ENCODE measurements at regions not wholly inside any gene's neighbourhood (a gene's known extent, or its start where the extent isn't known, plus 50 kb on each side); places are given as distances from the start of the nearest gene placed in this dataset.

DNA sequence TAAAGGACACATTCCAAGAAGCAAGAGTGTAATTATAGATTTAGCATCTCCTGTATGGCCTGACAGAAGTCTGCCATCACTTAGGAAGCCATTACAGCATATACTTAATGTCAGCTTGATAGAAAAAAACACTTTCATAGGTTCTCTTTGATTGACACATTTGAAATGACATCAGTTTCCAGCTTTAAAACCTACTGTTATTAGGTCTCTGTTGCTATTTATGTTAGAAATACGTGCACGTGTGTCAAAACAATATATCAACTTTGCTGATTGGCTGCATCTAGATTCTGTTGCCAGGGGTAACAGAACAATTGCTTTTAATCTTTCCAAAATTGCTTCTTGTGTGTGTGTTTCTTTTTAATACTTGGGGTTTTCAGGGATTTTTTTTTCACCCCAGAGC lies 389.3 kb upstream of the ATP11B start (continued):
- no peak for TF ChIP-seq GABPA (IDR thresholded peaks at IDR 0.05 in 1 of 2, conservative IDR thresholded peaks at IDR 0.05 in 1 of 2)
- TF ChIP-seq FOXA2 (IDR thresholded peaks at IDR 0.05) = no peak
- no peak for TF ChIP-seq FOXA1 (IDR thresholded peaks at IDR 0.05)
- TF ChIP-seq, protein P1, sequence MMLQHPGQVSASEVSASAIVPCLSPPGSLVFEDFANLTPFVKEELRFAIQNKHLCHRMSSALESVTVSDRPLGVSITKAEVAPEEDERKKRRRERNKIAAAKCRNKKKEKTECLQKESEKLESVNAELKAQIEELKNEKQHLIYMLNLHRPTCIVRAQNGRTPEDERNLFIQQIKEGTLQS (IDR thresholded peaks at IDR 0.05) = no peak
- TF ChIP-seq RXRA (IDR thresholded peaks at IDR 0.05) = no peak
- TF ChIP-seq JUND (IDR thresholded peaks at IDR 0.05) = no peak

GRCh38 chr3:182405759-182406158 lies 387.5 kb upstream of the ATP11B start:
- TF ChIP-seq GABPA (IDR thresholded peaks at IDR 0.05 in 1 of 2, conservative IDR thresholded peaks at IDR 0.05 in 1 of 2) = no peak
- TF ChIP-seq YY1 (IDR thresholded peaks at IDR 0.05) = no peak
- TF ChIP-seq NR2F2 (IDR thresholded peaks at IDR 0.05) = no peak
- no peak for TF ChIP-seq HNF4A (conservative IDR thresholded peaks at IDR 0.05)
- TF ChIP-seq SP1 (IDR thresholded peaks at IDR 0.05) = no peak
- no peak for TF ChIP-seq HNF4G (IDR thresholded peaks at IDR 0.05)
- TF ChIP-seq CTCF (IDR thresholded peaks at IDR 0.05; ENCODE audit: low read depth, low read length, missing input control) = no peak
- TF ChIP-seq, protein P1 (IDR thresholded peaks at IDR 0.05) = no peak
- TF ChIP-seq ZBTB33 (IDR thresholded peaks at IDR 0.05) = no peak
- TF ChIP-seq RXRA (IDR thresholded peaks at IDR 0.05) = no peak
- no peak for TF ChIP-seq RAD21 (IDR thresholded peaks at IDR 0.05)
- TF ChIP-seq MAX (IDR thresholded peaks at IDR 0.05) = no peak
- TF ChIP-seq EGR1 (IDR thresholded peaks at IDR 0.05; ENCODE audit: low read depth in 2 of 2) = no peak
- no peak for TF ChIP-seq FOXA2 (IDR thresholded peaks at IDR 0.05)
- no peak for TF ChIP-seq JUND (IDR thresholded peaks at IDR 0.05)
- TF ChIP-seq FOXA1 (IDR thresholded peaks at IDR 0.05) = no peak
- TF ChIP-seq TAF1 (conservative IDR thresholded peaks at IDR 0.05) = no peak
- TF ChIP-seq REST (IDR thresholded peaks at IDR 0.05) = no peak
- Histone ChIP-seq H3K36me3 (ENCODE audit: control insufficient read depth in 4 of 4, insufficient read depth in 3 of 4, low read depth in 1 of 4, low read length in 3 of 4) (no peaks in the 10 kb centered on the region), H3K9me3 (ENCODE audit: control insufficient read depth in 4 of 4, low read length in 3 of 4) (no peaks in the 10 kb centered on the region), H3K4me3 (ENCODE audit: low read depth in 1 of 3, low read length in 3 of 3) (no peak overlapping the region), H3K4me1 (ENCODE audit: control insufficient read depth in 4 of 4, insufficient read depth in 4 of 4, low read length in 3 of 4) (no peaks in the 10 kb centered on the region), H3K27me3 (ENCODE audit: control insufficient read depth in 4 of 4, insufficient read depth in 4 of 4, low read length in 3 of 4) (peaks cover 0 to 3% (median under 1%) of the 10 kb centered on the region in 4 donors), H3K9ac (ENCODE audit: low read depth in 1 of 2, low read length in 2 of 2) (no peak overlapping the region), H3K27ac (ENCODE audit: low read depth in 1 of 2, low read length in 2 of 2) (no peak overlapping the region)
- 60% methylated on average over 2 of the region's 2 CpGs for WGBS
- no peak for DNase-seq (ENCODE audit: low spot score)
